ENCODE measurements at regions not wholly inside any gene's neighbourhood (a gene's known extent, or its start where the extent isn't known, plus 50 kb on each side); places are given as distances from the start of the nearest gene placed in this dataset.

DNA sequence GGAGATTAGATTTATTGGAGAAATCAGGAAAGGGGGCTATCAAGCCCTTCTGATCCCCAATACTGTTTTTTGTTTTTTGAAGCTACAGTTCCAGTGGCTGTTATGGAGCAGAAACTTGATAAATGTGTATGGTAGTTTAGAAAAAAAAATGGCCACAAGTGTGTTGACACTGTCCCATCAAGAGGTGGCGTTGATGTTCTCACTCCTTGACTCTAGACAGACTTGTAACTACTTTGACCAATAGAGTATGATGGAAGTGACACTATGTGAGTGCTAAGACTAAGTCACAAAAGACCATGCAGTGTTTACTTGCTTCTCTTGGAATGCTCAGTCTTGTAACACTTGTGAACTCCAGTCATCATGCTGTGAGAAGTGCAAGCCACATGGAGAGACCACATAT is 356.7 kb downstream of the PDCD6IP start:
- TF ChIP-seq, protein P1, sequence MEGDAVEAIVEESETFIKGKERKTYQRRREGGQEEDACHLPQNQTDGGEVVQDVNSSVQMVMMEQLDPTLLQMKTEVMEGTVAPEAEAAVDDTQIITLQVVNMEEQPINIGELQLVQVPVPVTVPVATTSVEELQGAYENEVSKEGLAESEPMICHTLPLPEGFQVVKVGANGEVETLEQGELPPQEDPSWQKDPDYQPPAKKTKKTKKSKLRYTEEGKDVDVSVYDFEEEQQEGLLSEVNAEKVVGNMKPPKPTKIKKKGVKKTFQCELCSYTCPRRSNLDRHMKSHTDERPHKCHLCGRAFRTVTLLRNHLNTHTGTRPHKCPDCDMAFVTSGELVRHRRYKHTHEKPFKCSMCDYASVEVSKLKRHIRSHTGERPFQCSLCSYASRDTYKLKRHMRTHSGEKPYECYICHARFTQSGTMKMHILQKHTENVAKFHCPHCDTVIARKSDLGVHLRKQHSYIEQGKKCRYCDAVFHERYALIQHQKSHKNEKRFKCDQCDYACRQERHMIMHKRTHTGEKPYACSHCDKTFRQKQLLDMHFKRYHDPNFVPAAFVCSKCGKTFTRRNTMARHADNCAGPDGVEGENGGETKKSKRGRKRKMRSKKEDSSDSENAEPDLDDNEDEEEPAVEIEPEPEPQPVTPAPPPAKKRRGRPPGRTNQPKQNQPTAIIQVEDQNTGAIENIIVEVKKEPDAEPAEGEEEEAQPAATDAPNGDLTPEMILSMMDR (IDR thresholded peaks at IDR 0.05) = peak; percentile 25; the same call in 1 of the 2 replicates
- TF ChIP-seq SIN3A (IDR thresholded peaks at IDR 0.05; ENCODE audit: borderline replicate concordance, insufficient read depth, low read depth, low read length) (no peak), POLR2AphosphoS5 (IDR thresholded peaks at IDR 0.05; ENCODE audit: low read depth, low read length) (no peak), TCF7L2 (IDR thresholded peaks at IDR 0.05; ENCODE audit: low read depth, low read length) (no peak)
- TF ChIP-seq, protein P2, sequence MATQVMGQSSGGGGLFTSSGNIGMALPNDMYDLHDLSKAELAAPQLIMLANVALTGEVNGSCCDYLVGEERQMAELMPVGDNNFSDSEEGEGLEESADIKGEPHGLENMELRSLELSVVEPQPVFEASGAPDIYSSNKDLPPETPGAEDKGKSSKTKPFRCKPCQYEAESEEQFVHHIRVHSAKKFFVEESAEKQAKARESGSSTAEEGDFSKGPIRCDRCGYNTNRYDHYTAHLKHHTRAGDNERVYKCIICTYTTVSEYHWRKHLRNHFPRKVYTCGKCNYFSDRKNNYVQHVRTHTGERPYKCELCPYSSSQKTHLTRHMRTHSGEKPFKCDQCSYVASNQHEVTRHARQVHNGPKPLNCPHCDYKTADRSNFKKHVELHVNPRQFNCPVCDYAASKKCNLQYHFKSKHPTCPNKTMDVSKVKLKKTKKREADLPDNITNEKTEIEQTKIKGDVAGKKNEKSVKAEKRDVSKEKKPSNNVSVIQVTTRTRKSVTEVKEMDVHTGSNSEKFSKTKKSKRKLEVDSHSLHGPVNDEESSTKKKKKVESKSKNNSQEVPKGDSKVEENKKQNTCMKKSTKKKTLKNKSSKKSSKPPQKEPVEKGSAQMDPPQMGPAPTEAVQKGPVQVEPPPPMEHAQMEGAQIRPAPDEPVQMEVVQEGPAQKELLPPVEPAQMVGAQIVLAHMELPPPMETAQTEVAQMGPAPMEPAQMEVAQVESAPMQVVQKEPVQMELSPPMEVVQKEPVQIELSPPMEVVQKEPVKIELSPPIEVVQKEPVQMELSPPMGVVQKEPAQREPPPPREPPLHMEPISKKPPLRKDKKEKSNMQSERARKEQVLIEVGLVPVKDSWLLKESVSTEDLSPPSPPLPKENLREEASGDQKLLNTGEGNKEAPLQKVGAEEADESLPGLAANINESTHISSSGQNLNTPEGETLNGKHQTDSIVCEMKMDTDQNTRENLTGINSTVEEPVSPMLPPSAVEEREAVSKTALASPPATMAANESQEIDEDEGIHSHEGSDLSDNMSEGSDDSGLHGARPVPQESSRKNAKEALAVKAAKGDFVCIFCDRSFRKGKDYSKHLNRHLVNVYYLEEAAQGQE (IDR thresholded peaks at IDR 0.05; ENCODE audit: insufficient read depth in 1 of 2, low read depth in 2 of 2, low read length in 1 of 2) = no peak
